ENCODE measurements at regions not wholly inside any gene's neighbourhood (a gene's known extent, or its start where the extent isn't known, plus 50 kb on each side); places are given as distances from the start of the nearest gene placed in this dataset.

DNA sequence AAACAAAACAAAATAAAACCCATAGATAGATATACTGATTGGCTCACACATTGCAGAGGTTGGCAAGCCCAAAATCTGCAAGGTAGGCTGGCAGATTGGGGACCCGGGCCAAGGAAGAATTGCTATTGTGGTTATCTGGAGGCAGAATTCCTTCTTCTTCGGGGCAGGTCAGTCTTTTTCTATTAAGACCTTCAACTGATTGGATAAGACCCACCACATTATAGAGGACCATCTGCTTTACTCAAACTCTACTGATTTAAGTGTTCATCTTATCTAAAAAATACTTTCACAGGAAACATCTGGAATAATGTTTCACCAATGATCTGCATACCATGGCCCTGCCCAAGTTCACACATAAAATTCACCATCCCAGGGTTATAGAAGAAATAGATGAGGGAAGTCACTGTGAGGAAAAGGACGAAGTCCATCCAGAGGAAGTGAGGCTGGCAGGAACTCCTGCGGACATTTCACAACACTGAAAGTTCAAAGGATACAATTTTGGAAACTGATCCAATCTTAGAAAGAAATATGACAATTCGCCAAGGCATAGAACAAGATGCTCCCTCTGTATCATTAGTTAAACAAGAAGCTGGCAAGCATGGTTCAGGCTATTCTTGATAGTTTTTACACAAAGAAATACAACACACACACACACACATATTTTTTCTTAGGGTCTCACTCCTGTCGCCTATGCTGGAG, 127.6 kb upstream of the MED13L start:
- no peak for DNase-seq

DNA sequence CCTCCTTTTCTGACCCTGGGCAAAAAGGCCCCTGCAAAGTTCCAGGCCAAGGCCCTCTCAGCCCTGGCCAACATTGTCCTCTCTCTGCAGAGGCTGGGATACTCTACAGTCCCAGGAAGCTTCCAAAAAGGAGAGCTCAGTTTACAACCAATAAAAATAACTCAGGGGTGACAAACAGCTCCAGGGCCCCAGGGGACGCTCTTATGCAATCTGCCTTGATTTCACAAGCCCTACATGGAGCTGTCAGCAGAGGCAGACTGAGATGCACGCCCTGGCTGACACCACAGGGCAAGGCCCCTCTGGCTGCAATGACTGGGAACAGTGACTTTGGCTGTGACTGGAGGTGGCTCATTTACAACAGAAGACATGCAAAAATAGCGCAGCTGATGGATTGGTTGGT, 129.0 kb upstream of the MED13L start:
- DNase-seq, result no peak

DNA sequence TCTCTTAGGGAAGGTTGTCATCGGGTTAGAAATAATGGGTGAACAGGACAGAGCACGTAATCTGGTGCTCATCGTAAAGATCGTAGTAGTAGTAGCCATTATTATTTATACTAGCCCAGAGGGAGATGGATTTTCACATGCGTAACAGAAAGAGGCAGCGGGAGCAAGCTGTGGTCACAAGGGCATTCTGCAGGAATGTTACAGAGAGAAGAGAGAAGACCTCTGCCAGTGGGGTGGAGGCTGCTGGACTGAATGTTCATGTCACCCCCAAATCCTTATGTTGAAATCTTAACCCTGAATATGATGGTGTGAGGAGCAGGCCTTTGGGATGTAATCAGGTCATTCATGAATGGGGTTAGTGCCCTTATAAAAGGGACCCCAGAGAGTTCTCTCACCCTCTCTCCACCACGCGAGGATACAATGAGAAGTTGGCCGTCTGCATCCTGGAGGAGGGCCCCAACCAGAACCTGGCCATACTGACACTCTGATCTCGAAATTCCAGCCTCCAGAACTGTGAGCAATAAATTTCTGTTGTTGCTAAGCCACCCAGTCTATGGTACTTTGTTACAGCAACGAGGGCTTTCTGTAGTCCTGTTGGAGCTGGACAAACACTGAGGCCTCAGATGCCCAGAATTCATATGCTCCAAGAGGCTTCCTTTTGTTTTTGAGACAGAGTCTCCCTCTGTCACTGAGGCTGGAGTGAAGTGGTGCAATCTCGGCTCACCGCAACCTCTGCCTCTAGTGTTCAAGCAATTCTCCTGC, 131.2 kb upstream of the MED13L start:
- no peak for DNase-seq

DNA sequence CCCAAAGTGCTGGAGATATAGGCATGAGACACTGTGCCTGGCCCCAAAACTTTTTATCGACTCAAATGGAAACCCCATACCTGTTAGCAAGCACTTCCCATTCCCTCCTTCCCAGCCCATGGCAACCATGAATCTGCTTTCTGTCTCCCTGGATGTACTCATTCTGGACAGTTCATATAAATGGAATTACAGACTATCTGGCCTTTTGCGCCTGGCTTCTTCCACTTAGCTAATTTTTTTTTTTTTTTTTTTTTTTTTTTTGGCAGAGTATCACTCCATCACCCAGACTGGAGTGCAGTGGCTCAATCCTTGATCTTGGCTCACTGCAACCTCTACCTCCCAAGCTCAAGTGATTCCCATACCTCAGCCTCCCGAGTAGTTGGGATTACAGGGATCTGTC, 134.5 kb upstream of the MED13L start:
- no peak for DNase-seq

DNA sequence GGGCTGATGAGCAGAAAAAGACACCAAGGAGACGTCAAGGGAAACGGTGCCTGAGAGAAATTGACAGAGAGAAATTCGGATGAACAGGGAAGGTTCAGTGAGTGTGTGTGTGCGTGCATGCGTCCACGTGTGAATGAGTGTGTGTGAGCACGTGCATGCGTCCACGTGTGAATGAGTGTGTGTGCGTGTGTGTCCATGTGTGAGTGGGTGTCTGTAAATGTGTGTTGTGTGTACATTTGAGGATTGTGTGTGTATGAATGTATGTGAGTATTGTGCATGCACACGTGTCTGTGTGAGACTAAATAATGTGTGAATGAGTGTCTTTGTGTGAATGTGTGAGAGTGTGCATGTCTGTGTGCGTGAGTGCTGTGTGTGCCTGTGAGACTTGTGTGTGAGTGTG, 137.4 kb upstream of the MED13L start:
- no peak for DNase-seq

DNA sequence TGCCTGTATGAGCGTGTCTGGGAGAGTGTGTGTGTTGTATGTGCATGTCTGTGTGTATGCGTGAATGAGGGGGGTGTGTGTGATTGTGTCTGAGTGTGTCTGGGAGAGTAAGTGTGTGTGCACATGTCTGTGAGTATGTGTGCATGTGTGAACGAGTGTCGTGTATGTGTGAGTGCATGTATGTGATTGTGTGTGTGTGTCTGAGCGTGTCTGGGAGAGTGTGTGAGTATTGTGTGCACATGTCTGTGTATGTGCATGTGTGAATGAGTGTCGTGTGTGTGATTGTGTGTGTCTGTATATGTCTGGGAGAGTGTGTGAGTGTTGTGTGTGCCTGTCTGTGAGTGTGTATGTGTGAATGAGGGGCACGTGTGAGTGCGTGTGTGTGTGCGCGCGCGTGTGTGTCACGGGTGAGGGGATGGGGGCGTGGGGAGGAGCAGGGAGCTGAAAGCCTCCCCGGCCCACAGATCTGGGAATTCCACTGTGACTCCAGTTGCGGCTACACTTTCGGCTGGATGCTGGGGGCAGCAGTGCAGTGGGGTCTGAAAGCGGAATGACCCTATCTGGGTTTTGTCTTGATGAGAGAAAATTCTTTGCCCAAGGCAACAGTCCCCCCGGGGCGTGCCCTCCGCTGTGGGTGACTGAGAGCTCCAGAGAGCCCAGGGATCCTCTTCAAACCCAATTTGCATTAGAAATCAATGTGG, 138.1 kb upstream of the MED13L start:
- DNase-seq, result no peak

DNA sequence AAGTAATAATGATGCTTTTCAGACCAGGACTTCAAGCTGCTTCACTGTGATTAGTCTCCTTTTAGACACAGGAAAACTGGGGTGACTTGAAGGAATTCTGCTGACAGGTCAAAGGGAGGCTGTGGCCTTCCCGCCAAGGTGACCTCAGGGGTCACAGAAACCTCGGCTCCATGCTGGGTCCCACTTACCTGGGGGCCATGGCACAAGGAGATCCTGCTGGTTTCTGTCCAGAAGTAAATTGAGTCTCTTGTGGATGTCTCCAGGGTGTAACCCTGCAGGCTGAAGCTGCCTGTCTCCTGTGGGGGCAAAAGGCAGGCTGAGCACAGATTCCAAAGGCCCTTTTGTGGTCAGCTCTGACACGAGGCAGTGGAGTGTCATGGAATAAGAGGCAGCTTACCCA, 138.7 kb upstream of the MED13L start:
- DNase-seq, result no peak

DNA sequence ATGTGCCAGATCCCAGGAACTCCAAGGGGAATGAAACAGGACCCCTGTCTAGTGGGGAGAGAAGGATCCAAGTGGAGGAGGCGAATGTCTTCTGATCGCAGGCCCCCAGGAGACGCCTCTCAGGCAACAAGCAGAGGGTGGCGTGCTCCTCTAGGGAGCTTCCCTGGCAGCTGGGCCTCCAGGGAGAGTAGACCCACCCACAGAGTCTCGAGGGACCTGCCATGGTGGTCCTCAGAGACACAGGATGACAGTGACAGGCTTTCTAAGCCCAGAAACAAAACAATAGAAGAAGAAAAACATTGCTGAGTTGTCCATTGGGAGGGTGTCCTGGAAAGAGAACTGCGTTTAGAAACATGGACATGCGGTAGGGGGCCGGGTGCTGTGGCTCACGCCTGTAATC, 140.6 kb upstream of the MAP1LC3B2 start:
- DNase-seq, result no peak

DNA sequence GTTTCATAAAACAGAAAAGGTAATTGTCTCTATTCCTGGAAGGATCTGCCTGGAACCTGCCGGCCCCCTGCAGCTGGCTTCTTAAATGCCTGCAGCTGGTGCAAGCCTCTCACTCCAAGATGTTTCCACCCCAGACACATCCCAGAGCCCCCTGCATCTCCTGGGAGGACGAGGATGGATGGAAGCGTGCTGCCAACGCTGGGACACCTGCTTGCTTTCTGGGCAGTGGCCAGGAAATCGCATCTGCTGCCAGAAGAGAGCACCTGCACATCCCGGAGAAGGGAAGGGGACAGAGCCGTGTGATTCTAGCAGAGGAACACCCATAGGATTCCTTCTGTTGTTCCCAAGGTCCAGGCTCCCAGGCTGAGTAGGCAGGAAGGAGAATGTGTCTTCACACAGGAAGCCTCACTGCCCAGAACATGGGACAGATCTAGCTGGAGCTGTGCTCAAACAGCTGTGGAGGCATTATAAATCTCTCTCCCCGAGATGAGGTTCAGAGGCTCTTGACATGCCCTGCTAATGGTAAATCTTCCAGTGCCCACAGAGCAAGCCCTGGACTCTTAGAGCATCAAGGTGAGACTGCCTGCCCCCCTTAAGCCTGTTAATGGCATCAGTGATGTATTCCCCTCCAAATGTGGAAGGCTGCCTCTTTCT, 138.8 kb upstream of the MAP1LC3B2 start:
- no peak for DNase-seq

DNA sequence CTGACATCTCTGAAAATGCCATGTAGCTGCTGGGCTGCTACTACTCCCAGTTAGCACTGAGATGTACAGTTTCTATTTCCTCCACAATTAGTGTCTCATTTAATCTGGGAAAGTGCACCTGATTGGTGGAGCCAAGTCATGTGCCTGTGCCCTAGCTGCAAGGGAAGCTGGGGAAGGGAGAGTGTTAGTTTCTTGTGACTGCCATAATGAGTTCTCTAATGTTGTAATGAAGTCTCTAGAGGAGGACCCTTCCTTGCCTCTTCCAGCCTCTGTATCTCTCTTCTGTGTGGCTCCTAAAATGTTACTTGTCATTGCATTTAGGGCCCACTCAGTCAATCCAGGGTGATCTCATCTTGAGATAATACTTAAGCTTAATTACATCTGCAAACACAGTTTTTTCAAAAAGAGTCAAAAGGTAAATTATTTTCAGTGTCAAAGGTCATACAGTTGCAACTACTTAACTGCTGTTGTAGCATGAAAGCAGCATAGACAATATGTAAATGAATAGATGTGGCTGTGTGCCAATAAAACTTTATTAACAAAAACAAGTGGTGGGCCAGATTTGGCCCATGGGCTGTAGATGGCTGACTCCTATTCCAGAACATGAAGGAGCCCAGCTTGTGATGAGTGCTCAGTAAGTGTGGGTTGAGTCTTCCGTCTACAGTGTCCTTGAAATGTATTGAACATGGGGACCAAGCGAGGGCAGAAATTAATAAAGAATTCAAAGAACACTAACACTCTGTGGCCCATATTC, 137.2 kb upstream of the MAP1LC3B2 start:
- DNase-seq, result no peak

DNA sequence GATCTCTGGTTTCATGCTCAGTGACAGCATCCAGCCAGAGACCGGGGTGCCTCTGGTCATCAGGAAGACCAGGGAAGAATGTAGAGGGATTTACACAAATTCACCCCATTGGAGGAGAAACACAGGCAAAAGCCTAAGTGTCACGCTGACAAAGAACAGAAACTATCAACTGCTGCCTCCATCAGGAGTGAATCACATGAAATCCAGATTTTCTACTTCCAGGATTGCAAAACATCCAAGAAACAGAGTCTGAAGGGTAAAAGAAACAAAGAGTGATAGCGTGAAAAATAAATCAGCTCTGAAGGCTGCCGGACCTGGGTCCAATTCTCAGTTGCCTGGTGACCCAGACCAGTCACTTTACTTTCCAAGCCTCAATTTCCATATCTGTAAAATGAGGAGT, 136.1 kb upstream of the MAP1LC3B2 start:
- no peak for DNase-seq

DNA sequence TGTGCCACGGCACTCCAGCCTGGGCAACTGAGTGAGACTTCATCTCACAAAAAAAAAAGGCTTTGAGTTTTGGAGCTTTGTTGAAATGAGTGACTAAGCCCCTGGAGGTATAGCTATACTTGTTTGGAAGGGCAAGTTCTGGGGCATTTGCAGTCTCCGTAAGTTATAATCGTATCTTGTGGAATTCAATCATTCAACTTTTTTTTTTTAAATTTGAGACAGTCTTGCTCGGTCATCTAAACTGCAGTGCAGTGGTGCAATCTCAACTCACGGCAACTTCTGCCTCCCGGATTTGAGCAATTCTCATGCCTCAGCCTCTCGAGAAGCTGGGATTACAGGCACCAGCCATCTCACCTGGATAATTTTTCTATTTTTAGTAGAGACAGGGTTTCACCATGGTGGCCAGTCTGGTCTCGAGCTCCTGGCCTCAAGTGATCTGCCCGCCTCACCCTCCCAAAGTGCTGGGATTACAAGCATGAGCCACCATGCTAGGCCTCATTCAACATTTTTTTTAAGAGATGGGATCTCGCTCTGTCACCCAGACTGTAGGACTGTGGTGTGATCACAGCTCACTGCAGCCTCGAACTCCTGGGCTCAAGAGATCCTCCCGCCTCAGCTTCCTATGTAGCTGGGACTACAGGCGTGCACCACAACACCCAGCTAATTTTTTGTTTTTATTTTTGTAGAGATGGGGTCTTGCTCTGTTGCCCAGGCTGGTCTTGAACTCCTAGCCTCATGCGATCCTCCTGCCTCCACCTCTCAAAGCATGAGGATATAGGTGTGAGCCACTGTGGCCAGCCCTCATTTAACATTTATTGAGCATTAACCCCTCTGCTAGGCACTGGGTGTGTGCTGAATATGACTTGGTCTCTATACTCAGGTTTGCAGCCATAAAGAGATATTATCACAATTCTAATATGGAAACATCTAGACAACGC, 133.7 kb upstream of the MAP1LC3B2 start:
- DNase-seq, result no peak

DNA sequence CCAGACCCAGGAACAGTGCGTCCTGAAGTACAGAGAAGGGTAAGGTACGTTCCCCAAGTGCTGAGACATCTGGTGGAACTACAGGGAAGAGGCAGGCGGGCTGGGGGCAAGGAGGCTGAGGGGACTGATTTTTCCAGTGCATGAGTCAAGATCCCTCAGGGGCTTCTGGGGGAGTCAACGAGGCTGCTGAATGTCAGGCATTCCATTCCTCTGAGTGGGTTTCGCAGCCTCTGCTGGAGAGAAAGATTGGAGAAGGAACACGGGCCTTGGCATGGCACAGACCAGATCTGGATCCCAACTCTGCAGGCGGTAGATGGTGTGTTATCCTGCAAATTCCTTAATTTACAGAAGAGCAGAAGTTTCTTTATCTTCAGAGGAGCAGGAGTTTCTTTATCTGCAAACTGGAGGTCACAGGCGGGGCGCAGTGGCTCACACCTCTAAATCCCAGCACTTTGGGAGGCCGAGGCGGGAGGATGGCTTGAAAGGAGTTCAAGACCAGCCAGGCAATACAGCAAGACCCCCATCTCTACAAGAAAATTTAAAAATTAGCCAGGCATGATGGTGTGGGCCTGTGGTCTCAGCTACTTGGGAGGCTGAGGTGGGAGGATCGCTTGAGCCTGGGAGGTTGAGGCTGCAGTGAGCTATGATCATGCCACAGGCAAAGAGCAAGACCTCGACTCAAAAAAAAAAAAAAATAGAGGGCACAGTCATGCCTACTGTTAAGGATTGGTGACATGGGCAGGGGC, 132.6 kb upstream of the MAP1LC3B2 start:
- DNase-seq, result no peak

DNA sequence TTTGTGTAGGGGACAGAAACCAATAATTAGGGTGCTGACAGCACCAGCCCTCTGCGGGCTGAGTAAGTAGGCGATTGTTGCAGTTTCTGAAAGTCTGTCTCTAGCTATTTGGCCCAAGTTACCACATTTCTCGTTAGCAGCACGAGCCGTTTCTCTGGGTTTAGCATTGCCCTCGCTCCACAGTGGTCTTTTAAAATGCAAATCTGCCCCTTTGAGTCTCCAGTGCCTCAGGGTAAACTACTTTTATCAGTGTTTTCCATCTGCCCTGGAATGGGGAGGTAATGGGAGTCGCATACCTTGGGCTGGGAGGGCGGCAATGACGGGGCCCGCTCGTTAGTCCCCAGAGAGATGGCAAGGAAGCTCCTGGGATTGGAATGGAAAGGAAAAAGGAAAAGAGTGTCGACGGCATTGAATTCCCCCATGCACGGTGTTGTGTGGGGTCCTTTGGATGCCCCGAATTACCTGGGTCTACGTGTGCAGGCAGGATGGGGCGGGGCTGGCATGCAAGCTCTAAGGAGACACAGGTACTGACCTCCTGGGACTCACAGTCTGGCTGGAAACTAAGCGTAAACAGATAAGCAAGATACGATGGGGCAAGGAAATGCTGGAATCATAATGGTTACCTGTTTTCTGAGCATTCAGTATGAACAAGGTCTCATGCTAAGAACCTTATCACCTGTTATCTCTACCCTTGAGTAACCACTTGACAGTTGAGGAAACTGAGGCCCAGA, 131.8 kb upstream of the MAP1LC3B2 start:
- DNase-seq, result no peak

DNA sequence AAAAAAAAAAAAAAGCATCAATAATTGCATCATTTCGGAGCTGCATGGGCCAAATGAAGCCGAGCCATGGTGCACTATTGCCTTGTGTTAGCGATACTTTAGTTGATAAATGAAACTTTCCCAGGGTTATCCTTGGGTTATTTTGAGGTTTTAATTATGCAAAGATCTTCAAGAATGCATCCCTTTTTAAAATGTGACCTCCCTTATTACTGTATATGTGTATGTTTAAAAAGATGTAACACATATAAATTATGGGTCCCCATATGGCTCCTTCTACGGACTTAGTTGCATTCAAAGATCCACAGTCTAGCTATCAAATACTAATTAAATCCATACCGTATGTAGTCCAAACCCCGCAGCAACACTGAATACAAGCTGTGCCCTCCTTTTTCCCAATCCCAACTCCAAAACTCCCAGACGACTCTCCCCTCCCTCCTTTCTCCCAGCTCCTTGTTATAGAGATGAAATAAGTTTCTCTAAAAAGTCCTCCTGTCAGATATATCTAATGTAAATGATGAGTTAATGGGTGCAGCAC, 129.3 kb upstream of the MAP1LC3B2 start:
- DNase-seq, result no peak

DNA sequence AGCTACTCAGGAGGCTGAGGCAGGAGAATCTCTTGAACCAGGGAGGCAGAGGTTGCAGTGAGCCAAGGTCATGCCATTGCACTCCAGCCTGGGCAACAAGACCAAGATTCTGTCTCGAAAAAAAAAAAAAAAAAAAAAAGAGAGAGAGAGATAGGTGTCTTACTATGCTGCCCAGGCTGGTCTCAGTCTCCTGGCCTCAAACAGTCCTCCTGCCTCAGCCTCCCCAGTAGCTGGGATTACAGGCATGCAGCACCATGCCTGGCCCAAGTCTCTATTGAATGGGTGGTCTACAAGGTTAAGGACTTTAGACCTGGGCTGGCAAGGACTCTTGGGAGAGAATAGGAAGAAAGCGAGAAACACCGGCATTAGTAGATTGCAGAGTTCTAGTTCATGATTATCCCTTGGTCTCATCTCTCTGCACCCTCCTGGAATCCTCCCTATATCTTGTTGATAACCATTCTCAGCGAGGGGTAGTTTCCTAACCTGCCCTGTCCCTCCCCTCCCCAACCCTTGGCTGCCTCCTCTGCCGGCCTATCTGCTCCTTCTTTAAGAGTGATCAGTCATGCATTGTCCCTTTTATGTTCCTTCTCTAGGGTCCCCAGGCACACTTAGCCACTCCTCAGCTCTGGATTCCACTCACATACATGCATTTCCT, 128.1 kb upstream of the MAP1LC3B2 start:
- DNase-seq, result no peak

DNA sequence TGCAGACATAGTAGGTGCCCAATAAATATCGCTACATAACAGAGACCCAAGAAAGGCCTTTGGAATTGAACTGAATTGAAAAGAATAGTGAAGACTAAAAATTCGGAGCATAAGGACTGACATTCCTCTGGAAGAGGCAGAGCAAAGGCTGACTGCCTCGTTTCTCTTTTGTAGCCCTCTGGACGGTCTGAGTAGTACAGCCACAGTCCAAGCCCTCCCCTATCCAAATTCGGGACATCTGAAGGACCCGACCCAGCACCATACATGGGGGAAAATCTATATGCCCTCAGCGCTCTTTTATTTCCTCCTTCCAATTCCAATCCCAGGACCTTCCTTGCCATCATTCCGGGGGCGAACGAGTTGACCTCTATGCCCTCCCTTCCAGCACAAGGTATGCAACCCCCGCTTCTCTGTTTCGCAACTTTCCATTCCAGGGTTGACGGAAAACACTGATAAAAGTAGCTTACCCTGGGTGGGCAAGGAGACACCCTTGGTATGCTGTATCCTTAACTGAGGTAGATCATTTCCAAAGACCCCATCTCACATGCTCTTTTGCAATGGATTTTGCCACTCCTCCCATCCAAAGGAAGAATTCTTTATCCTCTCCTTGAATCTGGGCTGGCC, 127.4 kb upstream of the MAP1LC3B2 start:
- DNase-seq, result no peak

DNA sequence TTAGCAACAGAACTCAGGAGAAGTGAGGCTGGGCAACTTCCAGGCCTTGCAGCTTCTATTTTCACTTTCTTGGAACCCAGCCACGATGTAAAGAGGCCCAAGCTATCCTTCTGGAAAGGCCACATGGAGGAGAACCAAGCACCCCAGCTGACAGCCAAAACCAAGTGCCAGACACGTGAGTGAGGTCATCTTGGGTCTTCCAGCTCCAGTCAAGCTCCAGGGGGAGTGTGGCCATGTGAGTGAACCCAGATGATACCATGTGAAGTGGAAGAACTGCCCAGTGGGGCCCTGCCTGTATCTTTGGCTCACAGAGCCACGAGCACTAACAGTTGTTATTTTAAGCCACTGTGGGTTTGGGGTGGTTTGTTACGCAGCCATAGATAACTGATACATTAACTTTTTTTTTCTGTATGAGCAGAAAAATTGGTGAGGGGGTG, 126.8 kb upstream of the MAP1LC3B2 start:
- no peak for DNase-seq

DNA sequence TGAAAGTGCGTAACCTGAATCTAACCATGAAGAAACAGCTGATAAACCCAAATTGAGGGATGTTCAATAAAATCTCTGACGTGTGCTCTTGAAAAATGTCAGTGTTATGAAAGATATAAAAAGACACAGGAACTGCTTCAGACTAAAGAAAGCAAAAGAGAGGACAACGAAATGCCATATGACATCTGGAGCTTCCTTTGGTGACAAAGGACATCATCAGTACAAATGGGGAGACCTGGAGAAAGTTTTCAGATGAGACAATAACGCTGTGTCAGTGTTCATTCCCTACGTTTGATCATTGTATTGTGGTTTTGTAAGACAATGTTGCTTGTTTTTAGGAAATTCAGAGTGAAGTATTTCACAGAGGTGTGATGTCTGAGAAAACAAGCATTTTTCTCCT, 125.9 kb upstream of the MAP1LC3B2 start:
- no peak for DNase-seq
